ENCODE measurements at regions not wholly inside any gene's neighbourhood (a gene's known extent, or its start where the extent isn't known, plus 50 kb on each side); places are given as distances from the start of the nearest gene placed in this dataset.

DNA sequence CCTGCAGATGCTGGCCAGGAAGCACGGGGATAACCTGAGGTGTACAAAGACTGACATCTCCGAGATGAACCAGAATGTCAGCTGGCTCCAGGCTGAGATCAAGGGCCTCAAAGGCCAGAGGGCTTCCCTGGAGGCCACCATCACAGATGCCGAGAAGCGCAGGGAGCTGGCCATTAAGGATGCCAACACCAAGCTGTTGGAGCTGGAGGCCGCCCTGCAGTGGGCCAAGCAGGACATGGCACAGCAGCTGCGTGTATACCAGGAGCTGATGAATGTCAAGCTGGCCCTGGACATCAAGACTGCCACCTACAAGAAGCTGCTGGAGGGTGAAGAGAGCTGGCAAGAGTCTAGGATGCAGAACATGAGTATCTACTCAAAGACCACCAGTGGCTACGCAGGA is 380.0 kb upstream of the USP15 start:
- TF ChIP-seq, protein P1, sequence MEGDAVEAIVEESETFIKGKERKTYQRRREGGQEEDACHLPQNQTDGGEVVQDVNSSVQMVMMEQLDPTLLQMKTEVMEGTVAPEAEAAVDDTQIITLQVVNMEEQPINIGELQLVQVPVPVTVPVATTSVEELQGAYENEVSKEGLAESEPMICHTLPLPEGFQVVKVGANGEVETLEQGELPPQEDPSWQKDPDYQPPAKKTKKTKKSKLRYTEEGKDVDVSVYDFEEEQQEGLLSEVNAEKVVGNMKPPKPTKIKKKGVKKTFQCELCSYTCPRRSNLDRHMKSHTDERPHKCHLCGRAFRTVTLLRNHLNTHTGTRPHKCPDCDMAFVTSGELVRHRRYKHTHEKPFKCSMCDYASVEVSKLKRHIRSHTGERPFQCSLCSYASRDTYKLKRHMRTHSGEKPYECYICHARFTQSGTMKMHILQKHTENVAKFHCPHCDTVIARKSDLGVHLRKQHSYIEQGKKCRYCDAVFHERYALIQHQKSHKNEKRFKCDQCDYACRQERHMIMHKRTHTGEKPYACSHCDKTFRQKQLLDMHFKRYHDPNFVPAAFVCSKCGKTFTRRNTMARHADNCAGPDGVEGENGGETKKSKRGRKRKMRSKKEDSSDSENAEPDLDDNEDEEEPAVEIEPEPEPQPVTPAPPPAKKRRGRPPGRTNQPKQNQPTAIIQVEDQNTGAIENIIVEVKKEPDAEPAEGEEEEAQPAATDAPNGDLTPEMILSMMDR (IDR thresholded peaks at IDR 0.05; ENCODE audit: poor library complexity, severe bottlenecking) = no peak
- no peak for TF ChIP-seq EZH2 (IDR thresholded peaks at IDR 0.05; ENCODE audit: borderline replicate concordance, insufficient read depth, low read length, poor library complexity, severe bottlenecking)
- TF ChIP-seq POLR2AphosphoS5 (IDR thresholded peaks at IDR 0.05) = no peak

Data from neural cell (in vitro differentiated cells).